ENCODE measurements at regions not wholly inside any gene's neighbourhood (a gene's known extent, or its start where the extent isn't known, plus 50 kb on each side); places are given as distances from the start of the nearest gene placed in this dataset.

DNA sequence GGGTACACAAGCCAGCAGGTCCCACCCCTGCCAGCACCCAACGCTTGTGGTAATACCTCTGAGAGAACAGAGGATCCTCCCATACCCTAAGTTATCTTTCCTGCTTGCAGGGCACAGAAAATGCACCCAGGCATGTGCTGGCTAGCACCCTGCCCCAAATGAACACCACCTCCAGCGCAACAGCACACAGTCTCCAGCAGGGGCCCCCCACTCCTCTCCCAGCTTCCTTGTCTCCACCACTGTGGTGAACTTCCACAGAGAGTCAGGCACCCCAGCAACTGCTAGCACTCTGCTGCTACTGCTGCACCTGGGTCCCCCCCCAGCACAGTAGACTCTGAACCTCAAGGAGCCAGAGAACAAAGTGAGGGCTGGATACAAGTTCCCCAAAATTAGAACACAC is 216.8 kb upstream of the CNTNAP5 start:
- no peaks in the 10 kb centered on the region for H3K36me3 ChIP-seq (ENCODE audit: control insufficient read depth, insufficient read depth, low read length)
- ChIA-PET CTCF (no interaction called here), POLR2A (no interaction called here)
- H3K4me3 ChIP-seq (ENCODE audit: low read depth, low read length), result no peak overlapping the region
- H3K4me1 Mint-ChIP-seq (ENCODE audit: low read depth, unreplicated experiment), result no peaks in the 10 kb centered on the region
- peaks cover 50% of the 10 kb centered on the region for H3K9me3 Mint-ChIP-seq (ENCODE audit: unreplicated experiment)
- no peak for DNase-seq
- intact Hi-C loops (cut with micrococcal nuclease; ENCODE audit: unreplicated experiment), result no loop called here
- no peaks in the 10 kb centered on the region for H3K27me3 Mint-ChIP-seq (ENCODE audit: insufficient read depth, unreplicated experiment)
- H3K27ac Mint-ChIP-seq (ENCODE audit: unreplicated experiment), result no peak overlapping the region
- TF ChIP-seq, protein P1, sequence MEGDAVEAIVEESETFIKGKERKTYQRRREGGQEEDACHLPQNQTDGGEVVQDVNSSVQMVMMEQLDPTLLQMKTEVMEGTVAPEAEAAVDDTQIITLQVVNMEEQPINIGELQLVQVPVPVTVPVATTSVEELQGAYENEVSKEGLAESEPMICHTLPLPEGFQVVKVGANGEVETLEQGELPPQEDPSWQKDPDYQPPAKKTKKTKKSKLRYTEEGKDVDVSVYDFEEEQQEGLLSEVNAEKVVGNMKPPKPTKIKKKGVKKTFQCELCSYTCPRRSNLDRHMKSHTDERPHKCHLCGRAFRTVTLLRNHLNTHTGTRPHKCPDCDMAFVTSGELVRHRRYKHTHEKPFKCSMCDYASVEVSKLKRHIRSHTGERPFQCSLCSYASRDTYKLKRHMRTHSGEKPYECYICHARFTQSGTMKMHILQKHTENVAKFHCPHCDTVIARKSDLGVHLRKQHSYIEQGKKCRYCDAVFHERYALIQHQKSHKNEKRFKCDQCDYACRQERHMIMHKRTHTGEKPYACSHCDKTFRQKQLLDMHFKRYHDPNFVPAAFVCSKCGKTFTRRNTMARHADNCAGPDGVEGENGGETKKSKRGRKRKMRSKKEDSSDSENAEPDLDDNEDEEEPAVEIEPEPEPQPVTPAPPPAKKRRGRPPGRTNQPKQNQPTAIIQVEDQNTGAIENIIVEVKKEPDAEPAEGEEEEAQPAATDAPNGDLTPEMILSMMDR (IDR thresholded peaks at IDR 0.05; ENCODE audit: insufficient read depth in 1 of 2, low read depth in 1 of 2, low read length in 1 of 2, severe bottlenecking in 1 of 2, unreplicated experiment in 1 of 2), result no peak
- H3K27me3 ChIP-seq (replicated peaks; ENCODE audit: control insufficient read depth, insufficient read depth, low read length), result no peaks in the 10 kb centered on the region
- BruUV-seq (replicated peaks), result no TSS peak
- peaks cover 10% of the 10 kb centered on the region for H3K9me3 ChIP-seq
- no peaks in the 10 kb centered on the region for H3K4me1 ChIP-seq
- H3K36me3 Mint-ChIP-seq (ENCODE audit: insufficient read depth, unreplicated experiment), result no peaks in the 10 kb centered on the region
- H3K4me3 Mint-ChIP-seq (ENCODE audit: unreplicated experiment), result no peak overlapping the region

DNA sequence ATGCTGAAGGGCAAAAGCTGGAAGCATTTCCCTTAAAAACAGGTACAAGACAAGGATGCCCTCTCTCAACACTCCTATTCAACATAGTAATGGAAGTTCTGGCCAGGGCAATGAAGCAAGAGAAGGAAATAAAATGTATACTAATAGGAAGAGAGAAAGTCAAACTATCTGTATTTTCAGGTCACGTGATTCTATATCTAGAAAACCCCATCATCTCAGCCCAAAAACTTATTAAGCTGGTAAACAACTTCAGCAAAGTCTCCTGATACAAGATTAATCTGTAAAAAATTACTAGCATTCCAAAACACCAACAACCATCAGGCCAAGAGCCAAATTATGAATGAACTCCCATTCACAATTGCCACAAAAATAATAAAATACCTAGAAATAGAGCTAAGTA is 213.2 kb upstream of the CNTNAP5 start:
- Histone ChIP-seq H3K4me1 (no peaks in the 10 kb centered on the region), H3K36me3 (ENCODE audit: control insufficient read depth, insufficient read depth, low read length) (no peaks in the 10 kb centered on the region), H3K27me3 (replicated peaks; ENCODE audit: control insufficient read depth, insufficient read depth, low read length) (no peaks in the 10 kb centered on the region), H3K9me3 (no peaks in the 10 kb centered on the region), H3K4me3 (ENCODE audit: low read depth, low read length) (no peak overlapping the region)
- ChIA-PET CTCF (no interaction called here), POLR2A (no interaction called here)
- BruUV-seq (replicated peaks), result no TSS peak
- Mint-ChIP-seq H3K9me3 (ENCODE audit: unreplicated experiment) (peaks cover 24% of the 10 kb centered on the region), H3K27me3 (ENCODE audit: insufficient read depth, unreplicated experiment) (no peaks in the 10 kb centered on the region), H3K4me1 (ENCODE audit: low read depth, unreplicated experiment) (no peaks in the 10 kb centered on the region), H3K27ac (ENCODE audit: unreplicated experiment) (no peak overlapping the region), H3K36me3 (ENCODE audit: insufficient read depth, unreplicated experiment) (no peaks in the 10 kb centered on the region), H3K4me3 (ENCODE audit: unreplicated experiment) (no peak overlapping the region)
- no peak for DNase-seq
- TF ChIP-seq, protein P1 (IDR thresholded peaks at IDR 0.05; ENCODE audit: insufficient read depth in 1 of 2, low read depth in 1 of 2, low read length in 1 of 2, severe bottlenecking in 1 of 2, unreplicated experiment in 1 of 2), result no peak
- intact Hi-C loops (cut with micrococcal nuclease; ENCODE audit: unreplicated experiment), result no loop called here

DNA sequence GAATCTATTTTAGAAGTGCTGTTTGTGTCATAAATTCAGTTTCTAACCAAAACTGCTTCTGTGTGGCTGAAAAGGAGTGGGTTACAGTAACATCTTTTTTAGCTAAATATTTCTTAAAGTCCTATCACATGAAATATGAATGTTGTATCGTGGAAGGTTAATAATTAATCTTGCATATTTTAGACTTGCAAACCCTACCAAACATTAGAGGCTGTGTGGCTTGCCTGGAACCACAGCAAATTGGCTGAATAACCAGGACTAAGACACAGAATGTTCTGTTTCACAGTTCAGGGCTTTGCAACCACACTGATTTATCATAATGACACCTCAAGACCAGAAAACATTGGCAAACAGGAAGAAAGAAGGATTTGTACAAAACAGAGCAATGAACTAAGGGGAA is 208.9 kb upstream of the CNTNAP5 start:
- H3K27me3 Mint-ChIP-seq (ENCODE audit: insufficient read depth, unreplicated experiment), result no peaks in the 10 kb centered on the region
- no peaks in the 10 kb centered on the region for H3K4me1 Mint-ChIP-seq (ENCODE audit: low read depth, unreplicated experiment)
- DNase-seq, result no peak
- no TSS peak for BruUV-seq (replicated peaks)
- H3K4me3 Mint-ChIP-seq (ENCODE audit: unreplicated experiment), result no peak overlapping the region
- H3K36me3 ChIP-seq (ENCODE audit: control insufficient read depth, insufficient read depth, low read length), result no peaks in the 10 kb centered on the region
- ChIA-PET POLR2A (no interaction called here), CTCF (no interaction called here)
- intact Hi-C loops (cut with micrococcal nuclease; ENCODE audit: unreplicated experiment), result no loop called here
- H3K27me3 ChIP-seq (replicated peaks; ENCODE audit: control insufficient read depth, insufficient read depth, low read length), result no peaks in the 10 kb centered on the region
- H3K9me3 ChIP-seq, result no peaks in the 10 kb centered on the region
- peaks cover under 1% of the 10 kb centered on the region for H3K9me3 Mint-ChIP-seq (ENCODE audit: unreplicated experiment)
- H3K4me1 ChIP-seq, result no peaks in the 10 kb centered on the region
- H3K27ac Mint-ChIP-seq (ENCODE audit: unreplicated experiment), result no peak overlapping the region
- no peak overlapping the region for H3K4me3 ChIP-seq (ENCODE audit: low read depth, low read length)
- H3K36me3 Mint-ChIP-seq (ENCODE audit: insufficient read depth, unreplicated experiment), result no peaks in the 10 kb centered on the region
- TF ChIP-seq, protein P1 (IDR thresholded peaks at IDR 0.05; ENCODE audit: insufficient read depth in 1 of 2, low read depth in 1 of 2, low read length in 1 of 2, severe bottlenecking in 1 of 2, unreplicated experiment in 1 of 2), result no peak

Data from Caco-2 (cell line).